Stimulated activated CD4-positive, alpha-beta T cell treated with anti-CD3 and anti-CD28 coated beads, Interleukin-4, amount 100 ng/mL, for 24 hours (primary cell): ENCODE measurements at regions not wholly inside any gene's neighbourhood (a gene's known extent, or its start where the extent isn't known, plus 50 kb on each side); places are given as distances from the start of the nearest gene placed in this dataset.

Experiments used
- DNase-seq: peaks from one replicate; pipeline ENCODE4 v3.0.0-alpha.2; 2020

GRCh38 chr7:130912862-130913638, 179.0 kb upstream of the KLF14 start:
- peak; percentile 89 for DNase-seq

DNA sequence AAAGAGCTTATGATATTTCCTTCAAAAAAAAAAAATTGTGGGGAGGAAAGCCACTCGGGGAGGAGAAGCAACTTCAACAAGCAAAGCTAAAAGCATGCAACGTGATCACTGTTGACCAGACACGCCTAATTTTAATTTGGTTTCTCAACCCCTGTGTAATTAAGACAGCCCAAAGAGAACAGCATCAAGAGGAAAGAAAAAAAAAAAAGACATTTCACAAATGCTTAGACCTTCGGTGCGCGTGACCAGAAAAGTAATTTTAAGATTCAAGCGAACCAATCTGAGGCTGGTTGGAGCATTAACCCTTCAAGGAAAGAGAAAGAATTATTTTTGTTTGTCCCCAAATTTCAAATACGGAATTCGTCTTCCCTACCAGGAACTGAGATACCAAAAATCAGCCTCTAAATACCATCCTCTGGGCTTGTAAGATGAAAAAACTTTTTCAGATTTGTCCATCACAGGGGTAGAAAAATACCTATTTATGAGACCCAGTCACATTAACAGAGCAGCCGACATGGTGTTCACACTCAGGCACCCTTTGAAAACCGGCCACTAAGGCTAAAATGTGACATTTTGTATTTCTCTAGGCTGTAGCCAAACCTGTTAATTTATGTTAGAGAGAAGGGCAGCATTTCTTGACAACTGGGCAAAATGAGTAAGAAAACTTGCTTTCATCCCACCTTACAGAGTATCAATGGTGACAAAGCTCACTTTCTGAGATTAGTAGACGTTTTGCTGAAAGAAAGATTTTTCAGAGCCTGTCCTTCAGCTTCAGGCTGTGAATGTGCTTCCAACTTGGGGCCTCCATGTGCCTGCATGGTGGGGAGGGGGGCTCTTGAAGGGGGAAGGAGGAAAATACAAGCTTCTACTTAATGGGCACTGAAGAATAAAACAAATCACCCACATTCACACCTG, 179.9 kb upstream of the KLF14 start:
- peak; percentile 17 for DNase-seq

GRCh38 chr7:130914554-130915294, 180.7 kb upstream of the KLF14 start:
- no peak for DNase-seq

DNA sequence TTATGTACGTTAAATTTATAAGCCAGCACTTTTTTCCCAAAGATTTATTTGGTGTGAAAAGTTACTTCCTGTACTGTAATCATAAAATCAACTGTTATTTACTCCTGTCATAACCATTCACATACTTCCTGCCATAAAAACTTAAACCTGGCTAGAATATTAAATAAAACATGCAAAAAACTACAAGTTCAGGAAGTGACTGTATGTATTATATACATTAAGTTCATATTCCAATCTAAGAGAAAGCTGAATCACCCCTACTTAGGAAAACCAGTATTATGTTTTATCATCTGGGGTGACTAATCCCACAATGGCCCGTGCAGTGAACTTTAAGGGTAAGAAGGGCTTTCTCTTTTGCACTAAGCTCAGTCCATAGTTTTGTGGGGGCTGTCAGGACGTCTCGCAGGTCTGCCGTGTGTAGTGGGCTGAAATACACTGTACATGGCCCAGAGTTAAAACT, 183.7 kb upstream of the KLF14 start:
- DNase-seq: peak; percentile 40

GRCh38 chr7:130918129-130919052, 184.4 kb upstream of the KLF14 start:
- peak; percentile 47 for DNase-seq

GRCh38 chr7:130919316-130920103, 185.5 kb upstream of the KLF14 start:
- no peak for DNase-seq

DNA sequence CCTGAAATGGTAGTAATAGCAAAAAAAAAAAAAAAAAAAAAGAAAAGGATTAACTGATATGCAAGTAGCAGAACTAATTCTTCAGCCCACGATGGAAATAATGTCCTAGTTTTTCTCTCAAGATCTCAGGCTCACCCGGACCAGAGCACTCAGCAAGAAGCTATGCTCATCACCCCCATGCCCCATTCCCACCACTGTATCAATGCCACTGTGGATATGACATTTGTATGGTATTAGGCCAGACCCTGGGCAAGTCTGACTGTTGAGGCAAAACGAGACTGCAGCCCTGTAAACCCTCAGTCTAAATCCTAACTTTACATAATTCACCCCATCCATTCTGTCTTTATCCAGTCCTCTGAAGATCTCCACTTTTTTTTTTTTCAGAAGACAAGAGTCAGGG, 186.1 kb upstream of the KLF14 start:
- DNase-seq: peak; percentile 8

DNA sequence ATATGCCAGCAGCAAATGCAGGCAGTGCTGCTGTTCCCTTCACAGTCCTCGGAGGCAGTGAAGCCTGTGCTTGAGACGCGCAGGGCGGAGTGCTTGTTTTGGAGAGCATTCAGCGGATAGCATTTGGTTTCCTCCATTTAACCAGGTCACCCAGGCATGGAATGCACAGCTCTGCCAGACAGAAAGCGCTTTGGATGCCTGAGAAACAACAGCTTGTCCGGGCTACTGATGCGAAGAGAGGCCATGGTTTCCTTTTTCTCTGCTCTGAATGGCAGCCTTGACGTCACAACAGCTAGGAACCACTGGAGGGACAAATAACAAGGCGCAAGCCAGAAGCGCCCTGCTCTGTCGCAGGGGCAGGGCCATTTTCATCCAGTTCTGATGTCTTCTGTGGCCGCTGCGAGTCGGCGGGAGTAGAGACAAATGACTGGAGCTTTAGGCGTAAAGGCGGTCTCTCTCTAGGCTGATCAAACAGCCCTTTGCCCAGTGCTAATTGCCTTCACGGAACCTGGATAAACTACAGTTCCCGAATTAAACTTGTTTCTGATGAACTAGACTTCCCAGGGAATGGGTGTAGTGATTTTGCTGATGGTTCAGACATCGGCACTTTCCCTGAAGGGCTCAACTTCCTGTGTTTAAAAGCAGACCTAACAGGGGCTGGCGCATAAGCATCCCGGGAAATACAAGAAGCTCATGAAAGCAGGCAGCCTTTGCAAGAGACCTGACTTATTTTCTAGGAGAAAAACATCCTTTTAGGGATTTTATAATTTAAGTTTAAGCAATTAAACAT, 187.6 kb upstream of the KLF14 start:
- DNase-seq: no peak

- DNase-seq: no peak
Measured at GRCh38 chr7:130922206-130923112, 188.5 kb upstream of the KLF14 start.

- no peak for DNase-seq
Measured at GRCh38 chr7:130923365-130923764, 189.4 kb upstream of the KLF14 start.

- no peak for DNase-seq
Measured at GRCh38 chr7:130923930-130924329, 189.9 kb upstream of the KLF14 start.

DNA sequence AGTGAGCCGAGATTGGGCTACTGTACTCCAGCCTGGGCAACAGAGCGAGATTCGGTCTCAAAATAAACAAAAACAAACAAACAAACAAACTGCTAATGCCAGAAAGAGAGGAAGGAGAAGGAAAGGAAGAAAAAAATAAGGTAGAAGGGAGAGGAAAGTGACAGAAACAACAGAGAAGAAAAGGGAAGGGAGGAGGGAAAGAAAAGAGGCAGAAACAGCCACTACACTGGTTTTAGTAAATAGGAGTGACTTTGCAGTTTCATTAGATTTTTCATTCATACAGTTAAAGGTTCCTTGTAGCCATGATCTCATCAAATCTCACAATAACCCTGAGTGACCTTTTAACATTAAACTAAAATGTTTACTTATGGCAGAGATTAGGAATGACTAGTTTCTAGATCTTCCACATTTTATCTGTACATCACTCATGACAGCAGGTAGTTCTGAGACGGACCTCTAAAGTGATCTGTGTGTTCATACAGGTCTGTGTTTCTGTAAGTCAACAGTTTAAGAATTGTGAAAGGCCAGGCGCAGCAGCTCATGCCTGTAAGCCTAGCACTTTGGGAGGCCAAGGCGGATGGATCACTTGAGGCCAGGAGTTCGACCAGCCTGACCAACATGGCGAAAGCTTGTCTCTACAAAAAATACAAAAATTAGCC, 191.3 kb upstream of the KLF14 start:
- DNase-seq: no peak

GRCh38 chr7:130926001-130926691, 192.1 kb upstream of the KLF14 start:
- DNase-seq: no peak

DNA sequence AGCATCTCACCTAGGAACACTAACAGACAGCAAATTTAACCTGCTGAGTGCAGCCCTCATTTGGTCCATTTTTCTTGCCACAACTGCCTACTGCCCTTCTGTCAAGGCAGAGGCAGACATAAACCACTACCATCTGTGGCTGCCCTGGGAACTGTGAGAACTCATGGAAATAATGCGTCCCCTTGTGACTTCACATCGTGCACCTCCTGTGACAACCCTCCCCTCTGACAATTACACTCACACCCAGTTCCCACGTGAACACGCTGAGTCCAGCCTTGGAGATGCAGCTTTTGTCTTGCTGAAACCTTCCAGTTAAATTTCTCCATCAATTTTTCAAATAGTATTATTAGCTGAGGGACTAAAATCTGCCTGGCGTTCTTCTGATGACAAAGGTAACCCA, 193.1 kb upstream of the KLF14 start:
- DNase-seq: peak; percentile 29

DNA sequence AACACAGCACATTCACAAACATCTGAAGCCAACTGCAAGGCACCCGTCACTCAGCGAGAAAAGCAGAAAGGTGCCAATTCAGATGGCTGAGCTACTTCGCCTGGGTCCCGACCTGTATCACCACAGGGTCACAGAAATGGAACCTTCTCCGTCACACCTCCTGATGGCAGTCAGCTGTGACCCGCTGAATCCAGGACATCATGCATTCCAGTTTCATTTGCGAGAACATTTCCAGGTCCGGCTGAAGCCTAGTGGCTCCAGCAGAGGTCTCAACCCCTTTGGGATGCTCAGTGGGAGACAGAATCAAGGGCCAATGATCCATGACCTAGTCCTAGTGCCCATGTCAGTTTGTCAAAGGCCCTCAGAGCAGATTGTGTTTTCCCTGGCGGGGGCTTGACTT, 193.6 kb upstream of the KLF14 start:
- DNase-seq: no peak

DNA sequence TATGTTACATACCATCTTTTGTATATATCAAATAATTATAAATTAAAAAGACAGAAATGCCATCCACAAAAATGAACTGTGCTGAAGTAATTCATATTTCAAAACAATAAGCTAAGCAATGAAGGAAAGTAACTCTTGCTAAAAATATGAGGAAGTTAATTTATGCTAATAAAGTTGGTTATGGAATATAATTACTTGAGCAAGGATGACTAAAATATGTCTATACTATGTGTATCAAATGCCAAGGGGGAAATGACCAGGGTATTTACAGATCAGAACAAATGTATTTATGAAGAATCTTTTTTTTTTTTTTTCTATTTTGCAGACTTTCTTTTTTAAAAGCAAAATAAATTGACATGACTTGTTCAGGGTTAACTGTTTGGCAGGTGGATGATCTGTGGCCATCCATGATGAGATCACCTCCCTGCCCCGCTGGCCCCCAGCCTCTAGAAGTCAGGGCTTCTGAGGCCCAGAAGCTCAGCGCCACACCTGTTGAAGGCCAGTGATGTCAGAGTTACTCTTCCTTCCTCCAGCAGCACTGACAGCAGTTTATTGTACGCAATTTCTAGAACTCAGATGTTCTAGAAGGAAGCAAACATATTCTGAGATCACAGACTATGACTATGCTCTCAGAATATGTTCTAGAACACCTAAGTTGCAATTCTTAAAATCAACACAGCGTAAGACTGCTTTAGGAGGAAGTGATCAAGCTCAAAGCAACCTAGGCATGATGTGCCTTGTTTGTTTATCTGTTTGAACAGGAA, 196.1 kb upstream of the KLF14 start:
- DNase-seq: no peak

GRCh38 chr7:130930681-130931080, 196.7 kb upstream of the KLF14 start:
- no peak for DNase-seq
